SK-N-MC (cell line): ENCODE measurements at regions not wholly inside any gene's neighbourhood (a gene's known extent, or its start where the extent isn't known, plus 50 kb on each side); places are given as distances from the start of the nearest gene placed in this dataset.

Experiments
- DNase-seq: peaks from one replicate; pipeline ENCODE4 v3.0.0-alpha.2; 2011; ENCODE audit warnings: low read depth, low spot score
- H3K27ac ChIP-seq: fragments of 200-600 bp; sonication (generic); 2 replicates; pipeline ENCODE4 v1.5.1; 2016; ENCODE audit warnings: mixed run types
- H3K36me3 ChIP-seq: fragments of 200-600 bp; sonication (generic); 2 replicates; pipeline ENCODE4 v1.6.1; 2017; ENCODE audit warnings: antibody characterized with exemption, low read length, mixed read lengths; ENCODE audit not compliant: insufficient read depth
- H3K4me3 ChIP-seq: fragments of 200-600 bp; sonication (generic); 2 replicates; pipeline ENCODE4 v1.5.1; 2016
- H3K9ac ChIP-seq: fragments of 200-600 bp; sonication (generic); 2 replicates; pipeline ENCODE4 v1.8.0; 2017; ENCODE audit warnings: mixed run types, mixed read lengths; ENCODE audit not compliant: insufficient read length
- H3K9me3 ChIP-seq: fragments of 200-600 bp; sonication (generic); 2 replicates; pipeline ENCODE4 v1.6.1; 2017; ENCODE audit warnings: low read depth, mild to moderate bottlenecking, antibody characterized with exemption, low read length, moderate library complexity, mixed read lengths
- EZH2 ChIP-seq: fragments of 200-600 bp; sonication (generic); IDR thresholded peaks from one replicate; pipeline ENCODE4 v1.6.1; 2017; ENCODE audit warnings: antibody characterized with exemption
- FOXP2 ChIP-seq: optimal IDR thresholded peaks from 2 replicates; pipeline ENCODE3; 2011; ENCODE audit warnings: mild to moderate bottlenecking, moderate library complexity; ENCODE audit not compliant: insufficient read depth; ENCODE audit errors: extremely low read length, control extremely low read depth
- POLR2AphosphoS5 ChIP-seq: IDR thresholded peaks from 2 replicates; pipeline ENCODE4 v1.6.1; 2012; ENCODE audit warnings: mild to moderate bottlenecking, low read depth, low read length, borderline replicate concordance

GRCh38 chr9:107945493-107945892 is 455.9 kb upstream of the KLF4 start:
- Histone ChIP-seq H3K27ac (no peak overlapping the region), H3K4me3 (no peak overlapping the region), H3K9ac (no peak overlapping the region), H3K9me3 (no peaks in the 10 kb centered on the region), H3K36me3 (no peaks in the 10 kb centered on the region)
- no peak for DNase-seq
- TF ChIP-seq FOXP2 (no peak), EZH2 (no peak), POLR2AphosphoS5 (no peak)

GRCh38 chr9:107944387-107944786 is 454.8 kb upstream of the KLF4 start:
- Histone ChIP-seq H3K9me3 (no peaks in the 10 kb centered on the region), H3K36me3 (no peaks in the 10 kb centered on the region), H3K27ac (no peak overlapping the region), H3K4me3 (no peak overlapping the region), H3K9ac (no peak overlapping the region)
- TF ChIP-seq FOXP2, result no peak
- TF ChIP-seq EZH2, result no peak
- no peak for TF ChIP-seq POLR2AphosphoS5
- DNase-seq, result no peak

- Histone ChIP-seq H3K27ac (no peak overlapping the region), H3K9me3 (no peaks in the 10 kb centered on the region), H3K4me3 (no peak overlapping the region), H3K36me3 (no peaks in the 10 kb centered on the region), H3K9ac (no peak overlapping the region)
- TF ChIP-seq EZH2, result no peak
- no peak for TF ChIP-seq POLR2AphosphoS5
- no peak for TF ChIP-seq FOXP2
- no peak for DNase-seq
Measured at GRCh38 chr9:107943901-107944300, 454.3 kb upstream of the KLF4 start.

GRCh38 chr9:107942856-107943255 is 453.3 kb upstream of the KLF4 start:
- TF ChIP-seq EZH2 (no peak), FOXP2 (no peak), POLR2AphosphoS5 (no peak)
- no peak overlapping the region for H3K27ac ChIP-seq
- H3K4me3 ChIP-seq, result no peak overlapping the region

GRCh38 chr9:107942291-107942690 is 452.7 kb upstream of the KLF4 start:
- no peak for DNase-seq
- no peak overlapping the region for H3K4me3 ChIP-seq
- no peaks in the 10 kb centered on the region for H3K9me3 ChIP-seq
- H3K9ac ChIP-seq, result no peak overlapping the region
- no peaks in the 10 kb centered on the region for H3K36me3 ChIP-seq
- TF ChIP-seq EZH2, result no peak
- TF ChIP-seq POLR2AphosphoS5, result no peak
- TF ChIP-seq FOXP2, result no peak
- no peak overlapping the region for H3K27ac ChIP-seq

More at GRCh38 chr9:107942856-107943255, 453.3 kb upstream of the KLF4 start:
- DNase-seq, result no peak
- H3K9me3 ChIP-seq, result no peaks in the 10 kb centered on the region
- no peaks in the 10 kb centered on the region for H3K36me3 ChIP-seq
- no peak overlapping the region for H3K9ac ChIP-seq

- TF ChIP-seq FOXP2 (no peak), POLR2AphosphoS5 (no peak), EZH2 (no peak)
- Histone ChIP-seq H3K27ac (no peak overlapping the region), H3K9ac (no peak overlapping the region), H3K36me3 (no peaks in the 10 kb centered on the region), H3K9me3 (no peaks in the 10 kb centered on the region), H3K4me3 (no peak overlapping the region)
- no peak for DNase-seq
Measured at GRCh38 chr9:107940616-107941595, 451.3 kb upstream of the KLF4 start.

GRCh38 chr9:107938801-107939386 is 449.3 kb upstream of the KLF4 start:
- no peak for DNase-seq
- no peaks in the 10 kb centered on the region for H3K9me3 ChIP-seq
- no peaks in the 10 kb centered on the region for H3K36me3 ChIP-seq
- H3K27ac ChIP-seq, result no peak overlapping the region
- no peak overlapping the region for H3K9ac ChIP-seq
- TF ChIP-seq POLR2AphosphoS5 (no peak), EZH2 (no peak), FOXP2 (no peak)
- H3K4me3 ChIP-seq, result no peak overlapping the region

GRCh38 chr9:107935931-107936330 is 446.4 kb upstream of the KLF4 start:
- DNase-seq, result no peak
- Histone ChIP-seq H3K4me3 (no peak overlapping the region), H3K9me3 (no peaks in the 10 kb centered on the region), H3K27ac (no peak overlapping the region), H3K9ac (no peak overlapping the region), H3K36me3 (no peaks in the 10 kb centered on the region)
- TF ChIP-seq EZH2 (no peak), POLR2AphosphoS5 (no peak), FOXP2 (no peak)
